ENCODE measurements at regions not wholly inside any gene's neighbourhood (a gene's known extent, or its start where the extent isn't known, plus 50 kb on each side); places are given as distances from the start of the nearest gene placed in this dataset.

DNA sequence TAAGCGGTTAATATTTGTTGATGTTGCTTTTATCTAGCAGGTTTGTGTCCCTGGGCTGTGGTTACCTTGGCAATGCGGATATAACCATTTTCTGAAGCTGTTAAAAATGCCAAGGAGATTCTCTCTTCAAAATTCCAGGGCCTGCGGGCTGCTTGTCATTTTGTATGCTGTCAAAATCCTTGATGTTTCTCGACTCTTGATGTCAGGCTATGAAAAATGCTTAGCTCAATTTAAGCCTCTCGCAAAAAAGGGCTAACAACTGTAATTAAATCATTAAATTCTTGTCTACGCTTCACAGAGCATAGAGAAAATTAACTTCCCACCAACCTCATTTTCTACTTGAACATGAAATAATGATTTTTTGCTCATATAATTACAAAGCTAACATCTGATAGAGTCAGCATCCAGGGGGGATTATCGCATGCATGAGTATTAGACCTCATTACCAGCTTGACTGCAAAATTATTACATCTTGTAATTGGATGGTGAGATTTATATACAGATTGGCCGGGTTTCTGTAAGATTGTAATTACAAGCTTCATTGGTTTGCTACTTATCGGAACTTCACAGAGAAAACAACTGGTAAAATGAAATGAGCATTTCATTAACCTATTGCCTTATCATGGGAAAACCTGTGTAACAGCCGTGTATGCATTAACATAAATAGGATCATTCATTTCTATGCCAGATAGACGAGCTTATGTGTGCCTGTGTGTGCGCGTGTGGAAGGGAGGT, 83.1 kb upstream of the IRX1 start:
- no peak for TF ChIP-seq EZH2 (IDR thresholded peaks at IDR 0.05; ENCODE audit: insufficient read depth, poor library complexity, severe bottlenecking)
- TF ChIP-seq EZH2phosphoT487 (IDR thresholded peaks at IDR 0.05; ENCODE audit: insufficient read depth, low read depth), result no peak

Data from GM23248 (cell line).